ENCODE measurements at regions not wholly inside any gene's neighbourhood (a gene's known extent, or its start where the extent isn't known, plus 50 kb on each side); places are given as distances from the start of the nearest gene placed in this dataset.

GRCh38 chr16:11428623-11428953 lies 83.3 kb downstream of the RMI2 start:
- peaks cover 0 to 7% of the 10 kb centered on the region in 2 donors for H3K9me3 ChIP-seq
- DNase-seq (ENCODE audit: low spot score) = no peak
- no peaks in the 10 kb centered on the region for H3K4me1 ChIP-seq
- H3K4me3 ChIP-seq = no peak overlapping the region
- TF ChIP-seq CTCF (IDR thresholded peaks at IDR 0.05) = no peak
- H3K27me3 ChIP-seq = no peaks in the 10 kb centered on the region
- no peak overlapping the region for H3K27ac ChIP-seq
- no peaks in the 10 kb centered on the region for H3K36me3 ChIP-seq

GRCh38 chr16:11429123-11429522 lies 83.9 kb downstream of the RMI2 start:
- peaks cover 0 to 7% of the 10 kb centered on the region in 2 donors for H3K9me3 ChIP-seq
- no peak overlapping the region for H3K27ac ChIP-seq
- no peaks in the 10 kb centered on the region for H3K27me3 ChIP-seq
- no peak overlapping the region for H3K4me3 ChIP-seq
- H3K4me1 ChIP-seq = no peaks in the 10 kb centered on the region
- no peak for DNase-seq (ENCODE audit: low spot score)
- H3K36me3 ChIP-seq = no peaks in the 10 kb centered on the region
- no peak for TF ChIP-seq CTCF (IDR thresholded peaks at IDR 0.05)

GRCh38 chr16:11429823-11430222 lies 84.6 kb downstream of the RMI2 start:
- no peak for TF ChIP-seq CTCF (IDR thresholded peaks at IDR 0.05)
- peaks cover 0 to 7% of the 10 kb centered on the region in 2 donors for H3K9me3 ChIP-seq
- H3K27me3 ChIP-seq = no peaks in the 10 kb centered on the region
- no peaks in the 10 kb centered on the region for H3K36me3 ChIP-seq
- no peak for DNase-seq (ENCODE audit: low spot score)
- no peak overlapping the region for H3K27ac ChIP-seq
- H3K4me3 ChIP-seq = no peak overlapping the region
- no peaks in the 10 kb centered on the region for H3K4me1 ChIP-seq

- Histone ChIP-seq H3K36me3 (no peaks in the 10 kb centered on the region), H3K9me3 (peaks cover 0 to 7% of the 10 kb centered on the region in 2 donors), H3K27ac (no peak overlapping the region), H3K4me3 (no peak overlapping the region), H3K27me3 (no peaks in the 10 kb centered on the region), H3K4me1 (no peaks in the 10 kb centered on the region)
- no peak for TF ChIP-seq CTCF (IDR thresholded peaks at IDR 0.05)
- no peak for DNase-seq (ENCODE audit: low spot score)
Observed at GRCh38 chr16:11430601-11431317, 85.5 kb downstream of the RMI2 start.

- Histone ChIP-seq H3K36me3 (no peaks in the 10 kb centered on the region), H3K4me3 (no peak overlapping the region), H3K27me3 (no peaks in the 10 kb centered on the region), H3K27ac (no peak overlapping the region), H3K9me3 (peaks cover 0 to 7% of the 10 kb centered on the region in 2 donors), H3K4me1 (no peaks in the 10 kb centered on the region)
- no peak for DNase-seq (ENCODE audit: low spot score)
- no peak for TF ChIP-seq CTCF (IDR thresholded peaks at IDR 0.05)
Observed at GRCh38 chr16:11431915-11432465, 86.7 kb downstream of the RMI2 start.

All from right atrium auricular region (tissue), 2 donors.